ENCODE measurements at regions not wholly inside any gene's neighbourhood (a gene's known extent, or its start where the extent isn't known, plus 50 kb on each side); places are given as distances from the start of the nearest gene placed in this dataset.
"Not testable (repeated sequence)": the region's sequence is repeated elsewhere in the genome, so short reads cannot be mapped to it uniquely, and the experiment has no call there.

DNA sequence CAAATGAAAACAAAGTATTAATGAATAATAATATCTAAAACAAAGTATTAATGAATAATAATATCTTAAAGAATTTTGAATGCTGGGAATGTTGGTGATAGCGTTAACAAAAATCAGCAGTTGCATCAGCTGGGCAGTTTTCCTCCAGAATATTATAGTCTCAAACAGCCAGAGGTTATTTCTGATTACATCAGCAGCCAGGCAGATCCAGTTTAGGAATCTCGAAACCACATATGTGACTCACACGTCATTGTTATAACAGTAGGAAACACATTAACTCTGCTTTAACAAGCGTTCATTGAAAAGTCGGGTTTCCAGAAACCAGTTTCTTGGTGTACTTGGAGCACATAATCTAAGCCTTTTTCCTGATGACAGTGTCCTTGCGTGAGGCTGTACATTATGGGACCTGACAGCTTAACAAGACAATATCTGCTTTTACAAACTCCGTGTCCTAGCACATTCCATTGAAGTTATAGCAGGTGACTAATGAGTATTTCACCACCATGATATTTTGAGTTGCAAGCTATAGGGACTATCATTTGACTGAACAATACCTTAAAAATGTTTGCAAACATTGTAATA, 559.5 kb upstream of the KLF4 start:
- no peak for DNase-seq

DNA sequence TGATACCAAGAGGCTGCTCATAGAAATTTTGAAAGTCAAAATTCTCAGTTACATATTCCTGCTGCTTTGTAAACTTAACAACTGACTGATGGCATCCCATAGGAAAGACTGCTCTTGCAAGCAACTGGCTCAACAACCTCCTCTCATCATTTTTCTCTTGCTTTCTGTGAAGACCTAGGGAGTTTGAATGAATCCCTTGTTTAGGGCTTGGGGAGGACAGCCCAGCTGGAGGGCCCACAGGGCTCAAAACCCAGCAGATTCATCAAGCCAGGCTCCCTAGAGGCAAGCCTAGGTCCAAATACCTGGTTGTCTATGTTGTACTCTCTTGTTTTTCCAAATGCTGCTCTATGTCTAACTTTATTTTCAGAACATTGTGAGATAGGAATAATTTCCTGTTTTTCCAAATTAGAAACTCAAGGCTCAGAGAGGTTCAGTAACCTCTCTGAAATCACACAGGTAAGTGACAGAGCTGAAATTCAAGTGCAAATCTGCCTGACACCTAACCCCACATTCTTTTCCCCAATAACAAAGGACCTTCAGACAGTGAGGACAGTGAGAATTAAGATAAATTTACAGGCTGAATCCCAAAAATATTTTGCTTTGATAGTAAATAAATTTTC, 558.9 kb upstream of the KLF4 start:
- DNase-seq = no peak

DNA sequence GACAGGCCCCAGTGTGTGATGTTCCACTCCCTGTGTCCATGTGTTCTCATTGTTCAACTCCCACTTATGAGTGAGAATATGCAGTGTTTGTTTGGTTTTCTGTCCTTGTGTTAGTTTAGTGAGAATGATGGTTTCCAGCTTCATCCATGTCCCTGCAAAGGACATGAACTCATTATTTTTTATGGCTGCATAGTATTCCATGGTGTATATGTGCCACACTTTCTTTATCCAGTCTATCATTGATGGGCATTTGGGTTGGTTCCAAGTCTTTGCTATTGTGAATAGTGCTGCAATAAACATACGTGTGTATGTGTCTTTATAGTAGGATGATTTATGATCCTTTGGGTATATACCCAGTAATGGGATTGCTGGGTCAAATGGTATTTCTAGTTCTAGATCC, 558.2 kb upstream of the KLF4 start:
- DNase-seq = not testable (repeated sequence)

- DNase-seq = no peak
Observed at GRCh38 chr9:108047264-108047663, 557.7 kb upstream of the KLF4 start.

DNA sequence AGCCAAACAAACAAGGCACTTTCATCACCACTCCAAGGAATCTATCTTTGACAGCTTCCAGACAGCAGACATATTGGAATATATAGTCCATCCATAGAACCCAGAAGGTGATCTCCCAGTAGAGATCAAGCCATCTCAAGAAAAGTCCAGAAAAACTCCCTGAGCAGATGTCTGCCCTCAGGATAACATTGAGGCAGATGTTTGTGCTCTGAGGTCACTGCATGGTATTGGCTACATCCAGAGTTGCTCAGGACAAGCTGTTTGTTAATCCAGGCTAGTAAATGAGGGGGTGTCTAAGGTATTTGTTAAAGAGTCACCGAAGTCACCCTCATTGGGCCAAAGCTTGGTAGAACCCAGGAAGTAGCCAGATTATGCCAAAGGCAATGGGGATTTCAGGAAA, 556.3 kb upstream of the KLF4 start:
- no peak for DNase-seq

DNA sequence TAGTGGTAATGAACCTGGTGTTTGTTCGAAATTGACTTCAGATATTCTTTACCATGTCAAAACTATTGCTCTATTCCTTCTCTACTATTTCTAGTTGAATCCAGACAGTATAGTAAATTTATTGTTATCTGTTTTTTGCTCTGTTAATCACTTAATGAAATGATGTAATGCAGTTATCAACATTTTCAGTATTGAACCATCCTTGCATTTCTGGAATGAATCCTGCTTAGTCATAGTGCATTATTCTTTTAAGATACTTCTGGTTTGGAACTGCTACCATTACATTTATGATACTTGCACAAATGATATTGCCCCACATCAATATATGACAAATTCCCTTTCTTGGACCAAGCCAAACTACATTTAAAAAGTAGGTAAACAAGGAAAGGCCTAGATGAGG, 554.0 kb upstream of the KLF4 start:
- no peak for DNase-seq

DNA sequence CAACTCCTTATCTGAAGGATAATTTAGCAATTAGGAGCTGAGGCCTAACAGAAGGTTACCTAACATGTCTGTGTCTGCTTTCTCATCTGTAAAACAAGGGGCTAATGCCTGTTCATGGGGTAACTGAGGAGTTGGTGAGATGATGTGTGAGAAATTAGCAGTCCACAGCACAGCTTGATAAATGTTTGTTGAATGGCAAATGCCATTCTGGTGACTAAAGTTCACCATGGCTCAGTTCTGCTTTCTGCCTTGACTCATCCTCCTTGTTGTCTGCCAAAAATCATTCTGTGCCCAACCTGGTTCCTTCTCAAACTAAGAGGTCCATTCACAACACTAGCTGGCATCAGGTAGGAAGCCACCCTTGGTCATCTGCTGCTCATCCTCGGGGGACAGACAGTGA, 552.0 kb upstream of the KLF4 start:
- no peak for DNase-seq

DNA sequence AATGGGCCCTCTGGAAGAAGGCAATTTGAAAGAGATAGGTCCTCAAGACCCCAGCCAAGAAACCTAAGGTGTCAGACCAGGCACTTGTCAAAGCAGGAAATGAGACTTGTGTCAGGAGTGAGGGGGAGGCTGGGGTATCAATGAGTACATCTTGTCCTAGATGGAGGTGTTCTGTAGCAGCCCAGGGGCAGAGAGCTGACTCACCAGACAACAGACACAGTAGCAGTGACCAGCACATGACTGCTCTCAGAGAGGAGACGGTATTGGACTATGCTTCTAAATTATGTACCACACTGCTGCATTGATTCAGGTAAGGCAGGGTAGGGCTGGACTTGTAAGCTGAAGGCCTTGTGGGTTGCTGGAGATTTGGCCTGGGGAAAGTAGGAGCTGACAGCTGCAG, 551.2 kb upstream of the KLF4 start:
- no peak for DNase-seq

DNA sequence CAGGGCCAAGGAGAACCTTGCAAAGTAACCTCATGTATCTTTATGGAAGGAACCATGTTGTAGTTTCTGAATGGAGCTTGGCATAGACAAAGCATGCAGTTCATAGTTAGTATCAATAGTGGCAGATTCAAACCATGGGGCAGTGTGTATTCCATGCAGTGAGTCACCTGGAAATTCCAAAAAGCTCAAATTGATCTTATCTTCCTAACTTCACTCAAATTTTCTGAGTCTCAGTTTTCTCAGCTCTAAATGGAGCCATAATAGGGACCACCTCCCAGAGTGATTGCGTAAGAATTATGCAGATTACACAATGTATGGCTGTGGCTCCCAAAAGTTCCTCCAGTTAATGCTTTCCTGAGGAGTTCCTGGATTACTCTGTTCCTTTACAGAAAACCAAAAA, 549.9 kb upstream of the KLF4 start:
- DNase-seq = no peak

DNA sequence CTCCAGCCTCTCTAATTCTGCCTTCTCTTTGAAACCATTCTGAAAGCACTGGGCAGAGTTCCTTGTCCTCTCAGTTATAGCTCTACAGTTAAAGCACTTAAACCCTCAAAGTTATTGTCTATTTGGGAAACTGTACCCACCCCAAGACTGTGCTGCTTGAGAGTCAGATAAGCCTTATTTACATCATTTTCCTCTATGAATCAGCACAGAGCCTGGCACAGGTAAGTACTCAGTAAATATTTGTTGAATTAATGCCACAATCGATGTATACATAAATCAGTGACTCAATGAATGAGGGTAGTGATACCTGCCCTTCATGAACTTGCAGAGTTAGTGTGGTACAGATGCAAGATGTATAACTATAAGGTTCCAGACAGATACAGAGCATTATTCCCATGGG, 549.4 kb upstream of the KLF4 start:
- DNase-seq = no peak

- DNase-seq = no peak
Observed at GRCh38 chr9:108035487-108035886, 545.9 kb upstream of the KLF4 start.

GRCh38 chr9:108033976-108034964, 544.7 kb upstream of the KLF4 start:
- DNase-seq = no peak

- not testable (repeated sequence) for DNase-seq
Observed at GRCh38 chr9:108032079-108032478, 542.5 kb upstream of the KLF4 start.

DNA sequence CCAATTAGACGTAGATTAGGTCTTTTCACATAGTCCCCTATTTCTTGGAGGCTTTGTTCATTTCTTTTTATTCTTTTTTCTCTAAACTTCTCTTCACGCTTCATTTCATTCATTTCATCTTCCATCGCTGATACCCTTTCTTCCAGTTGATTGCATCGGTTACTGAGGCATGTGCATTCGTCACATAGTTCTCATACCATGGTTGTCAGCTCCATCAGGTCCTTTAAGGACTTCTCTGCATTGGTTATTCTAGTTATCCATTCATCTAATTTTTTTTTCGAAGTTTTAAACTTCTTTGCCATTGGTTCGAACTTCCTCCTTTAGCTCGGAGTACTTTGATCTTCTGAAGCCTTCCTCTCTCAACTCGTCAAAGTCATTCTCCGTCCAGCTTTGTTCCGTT, 541.7 kb upstream of the KLF4 start:
- DNase-seq = not testable (repeated sequence)

GRCh38 chr9:108026718-108027117, 537.1 kb upstream of the KLF4 start:
- DNase-seq = not testable (repeated sequence)

DNA sequence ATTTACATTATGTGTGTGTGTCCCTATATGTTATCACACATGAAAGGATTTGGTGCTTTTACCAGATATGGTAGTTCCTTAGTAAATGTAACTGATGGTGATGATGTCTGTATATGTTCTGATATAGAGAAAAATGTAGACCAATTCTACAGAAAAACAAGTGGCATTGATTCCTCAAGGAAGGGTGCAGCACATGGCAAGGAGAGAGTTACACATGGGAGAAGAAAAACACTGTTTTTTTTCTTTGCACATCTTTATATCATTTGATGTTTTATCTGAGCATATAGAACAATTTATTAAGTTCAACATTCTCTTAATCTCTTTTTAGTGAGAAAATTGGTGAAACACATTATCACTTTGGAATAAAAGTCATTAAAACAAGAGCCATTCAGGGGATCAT, 535.0 kb upstream of the KLF4 start:
- no peak for DNase-seq

- DNase-seq = no peak
Observed at GRCh38 chr9:108022246-108022935, 532.8 kb upstream of the KLF4 start.

DNA sequence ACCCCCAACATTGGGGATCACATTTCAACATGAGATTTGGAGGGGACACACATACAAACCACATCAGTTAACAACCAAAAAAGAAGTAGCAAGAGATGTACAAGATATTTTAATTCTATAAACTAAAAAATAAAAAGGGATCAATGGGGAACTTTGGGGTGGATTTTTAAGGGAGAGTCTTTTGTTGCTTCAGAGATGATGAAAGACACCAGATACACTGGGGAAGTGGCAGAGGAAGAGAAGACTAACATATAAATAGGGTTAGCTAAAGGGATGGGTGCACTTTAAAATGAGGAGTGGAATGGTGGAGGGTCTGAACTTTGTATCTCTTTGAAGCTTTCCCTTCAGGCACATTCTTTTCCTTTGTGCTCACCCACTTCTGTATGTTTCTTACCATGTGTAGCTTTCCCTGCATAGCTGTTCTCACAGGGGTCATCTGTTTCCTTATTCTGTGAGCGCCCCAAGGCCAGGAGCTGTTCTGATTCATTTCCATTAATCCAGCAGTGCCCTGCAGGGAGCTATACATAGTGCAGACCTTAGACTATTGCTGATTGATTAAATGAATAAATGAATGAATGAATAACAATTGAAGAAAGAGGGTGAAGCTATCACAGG, 531.6 kb upstream of the KLF4 start:
- DNase-seq = no peak

GRCh38 chr9:108019821-108020220, 530.3 kb upstream of the KLF4 start:
- DNase-seq = no peak

GRCh38 chr9:108017671-108018070, 528.1 kb upstream of the KLF4 start:
- DNase-seq = no peak

GRCh38 chr9:108016446-108016845, 526.9 kb upstream of the KLF4 start:
- no peak for DNase-seq

DNA sequence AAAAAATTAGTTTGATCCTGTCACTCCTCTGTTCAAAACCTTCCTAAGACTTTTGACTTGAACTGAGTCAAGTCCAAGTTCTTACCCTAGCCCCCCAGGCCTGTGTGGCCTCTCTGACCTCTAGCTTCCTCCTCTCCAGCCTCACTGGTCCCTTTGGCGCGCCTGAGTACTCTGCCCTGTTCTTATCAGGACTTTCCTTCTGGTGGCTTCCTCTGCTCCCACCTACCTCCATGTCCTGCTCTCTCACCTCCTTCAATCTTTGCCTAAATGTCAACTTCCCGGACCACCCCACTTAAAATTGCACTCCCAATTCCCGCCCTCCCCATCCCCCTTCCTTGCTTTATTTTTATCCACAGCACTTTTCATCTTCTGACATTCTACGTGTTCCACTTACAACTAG, 526.1 kb upstream of the KLF4 start:
- no peak for DNase-seq

DNA sequence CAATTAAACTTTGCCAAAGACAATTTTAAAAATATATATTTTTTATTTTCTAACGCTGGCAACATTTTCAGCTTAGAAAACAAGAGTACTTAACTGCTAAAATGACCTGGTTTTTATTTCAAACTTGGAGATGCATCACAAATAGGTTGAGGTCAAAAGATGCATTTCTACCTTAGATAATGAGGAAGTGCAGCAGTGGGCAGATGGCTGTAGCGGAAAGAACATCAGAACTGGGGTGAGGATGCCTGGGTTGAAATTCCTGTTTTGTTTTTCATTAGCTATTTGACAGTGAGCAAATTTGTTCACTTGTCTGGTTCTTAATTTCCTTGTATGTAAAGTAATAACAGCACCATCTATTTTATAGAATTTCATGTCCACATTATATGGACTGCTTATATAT, 524.8 kb upstream of the KLF4 start:
- no peak for DNase-seq

Data from NCI-H1417 treated with DMSO at 0.1 percent for 48 hours (cell line).